ENCODE measurements at regions not wholly inside any gene's neighbourhood (a gene's known extent, or its start where the extent isn't known, plus 50 kb on each side); places are given as distances from the start of the nearest gene placed in this dataset.

GRCh38 chr16:87042551-87043230 is 274.5 kb downstream of the C16orf95 start:
- DNase-seq (peak in 2 of 5 donors; percentile 42 to 57), FAIRE-seq (no peak)
- Histone ChIP-seq H3K27me3 (ENCODE audit: control insufficient read depth, insufficient read depth, low read length) (no peaks in the 10 kb centered on the region), H3K9ac (ENCODE audit: low read length in 3 of 3) (no peak overlapping the region), H3K27ac (ENCODE audit: low read depth in 2 of 2, low read length in 2 of 2) (no peak overlapping the region), H3K4me1 (ENCODE audit: control insufficient read depth in 2 of 3, insufficient read depth in 2 of 3, low read depth in 1 of 3, low read length in 3 of 3) (peaks cover 0 to 4% (median 0%) of the 10 kb centered on the region in 3 donors), H3K4me3 (ENCODE audit: low read length in 3 of 3) (no peak overlapping the region), H3K9me3 (ENCODE audit: control insufficient read depth in 2 of 3, insufficient read depth in 1 of 3, low read length in 3 of 3) (no peaks in the 10 kb centered on the region), H3K36me3 (ENCODE audit: control insufficient read depth in 2 of 3, insufficient read depth in 3 of 3, low read length in 3 of 3) (no peaks in the 10 kb centered on the region)
- no peak for TF ChIP-seq CTCF (IDR thresholded peaks at IDR 0.05; ENCODE audit: borderline replicate concordance, extremely low read depth, insufficient read depth)
- intact Hi-C loops (cut with DNase I), result no loop called here

- no peaks in the 10 kb centered on the region for H3K9me3 ChIP-seq (ENCODE audit: control insufficient read depth in 2 of 3, insufficient read depth in 1 of 3, low read length in 3 of 3)
- no peak for FAIRE-seq
- intact Hi-C loops (cut with DNase I), result no loop called here
- no peak overlapping the region for H3K27ac ChIP-seq (ENCODE audit: low read depth in 2 of 2, low read length in 2 of 2)
- H3K4me1 ChIP-seq (ENCODE audit: control insufficient read depth in 2 of 3, insufficient read depth in 2 of 3, low read depth in 1 of 3, low read length in 3 of 3), result peaks cover 0 to 4% (median 0%) of the 10 kb centered on the region in 3 donors
- H3K36me3 ChIP-seq (ENCODE audit: control insufficient read depth in 2 of 3, insufficient read depth in 3 of 3, low read length in 3 of 3), result no peaks in the 10 kb centered on the region
- no peaks in the 10 kb centered on the region for H3K27me3 ChIP-seq (ENCODE audit: control insufficient read depth, insufficient read depth, low read length)
- no peak overlapping the region for H3K4me3 ChIP-seq (ENCODE audit: low read length in 3 of 3)
- H3K9ac ChIP-seq (ENCODE audit: low read length in 3 of 3), result no peak overlapping the region
- peak; percentile 61 to 91 (median 66) for DNase-seq
- no peak for TF ChIP-seq CTCF (IDR thresholded peaks at IDR 0.05; ENCODE audit: borderline replicate concordance, extremely low read depth, insufficient read depth)
These were observed 273.8 kb downstream of the C16orf95 start for GRCh38 chr16:87043231-87044031.

- no peak for TF ChIP-seq CTCF (IDR thresholded peaks at IDR 0.05; ENCODE audit: borderline replicate concordance, extremely low read depth, insufficient read depth)
- Histone ChIP-seq H3K36me3 (ENCODE audit: control insufficient read depth in 2 of 3, insufficient read depth in 3 of 3, low read length in 3 of 3) (no peaks in the 10 kb centered on the region), H3K27ac (ENCODE audit: low read depth in 2 of 2, low read length in 2 of 2) (no peak overlapping the region), H3K9me3 (ENCODE audit: control insufficient read depth in 2 of 3, insufficient read depth in 1 of 3, low read length in 3 of 3) (no peaks in the 10 kb centered on the region), H3K9ac (ENCODE audit: low read length in 3 of 3) (no peak overlapping the region), H3K4me3 (ENCODE audit: low read length in 3 of 3) (no peak overlapping the region), H3K4me1 (ENCODE audit: control insufficient read depth in 2 of 3, insufficient read depth in 2 of 3, low read depth in 1 of 3, low read length in 3 of 3) (peaks cover 0 to 4% (median 0%) of the 10 kb centered on the region in 3 donors), H3K27me3 (ENCODE audit: control insufficient read depth, insufficient read depth, low read length) (no peaks in the 10 kb centered on the region)
- DNase-seq (no peak), FAIRE-seq (no peak)
- intact Hi-C loops (cut with DNase I), result no loop called here
These were observed 273.2 kb downstream of the C16orf95 start for GRCh38 chr16:87044032-87044382.

Measured in kidney (tissue), 13 donors.